Lung (tissue), 11 donors: ENCODE measurements at regions not wholly inside any gene's neighbourhood (a gene's known extent, or its start where the extent isn't known, plus 50 kb on each side); places are given as distances from the start of the nearest gene placed in this dataset.
A peak's percentile ranks its signal among the peaks of the same experiment; 100 is the strongest.

Experiments
- ATAC-seq: fragments of 200-7000 bp; cut with Tn5 transposase; one replicate; pipeline ENCODE4 v1.9.1; 2020; ENCODE audit warnings: moderate number of reproducible peaks; ENCODE audit not compliant: insufficient read depth, low FRiP score
- DNase-seq, 3 donors: peaks; one replicate each; pipeline ENCODE4 v3.0.0-alpha.2; 2013 to 2017
- H3K27ac ChIP-seq, 2 donors: one replicate each; pipeline ENCODE4 v1.5.1; 2013; ENCODE audit warnings: mild to moderate bottlenecking in 2 of 2, moderate library complexity in 2 of 2, control low read depth in 1 of 2, inconsistent platforms in 1 of 2, low read depth in 1 of 2, low read length in 1 of 2
- H3K27me3 ChIP-seq, 3 donors: one replicate each; pipeline ENCODE4 v1.5.1; 2013; ENCODE audit warnings: low read length in 2 of 3; ENCODE audit not compliant: control insufficient read depth in 3 of 3, insufficient read depth in 3 of 3
- H3K36me3 ChIP-seq, 4 donors: one replicate each; pipeline ENCODE4 v1.5.1; 2013; ENCODE audit warnings: low read length in 4 of 4, mild to moderate bottlenecking in 1 of 4, moderate library complexity in 1 of 4; ENCODE audit not compliant: control insufficient read depth in 4 of 4, insufficient read depth in 4 of 4
- H3K4me1 ChIP-seq, 5 donors: one replicate each; pipeline ENCODE4 v1.5.1; 2013; ENCODE audit warnings: low read length in 5 of 5, mild to moderate bottlenecking in 2 of 5, moderate library complexity in 1 of 5; ENCODE audit not compliant: control insufficient read depth in 5 of 5, insufficient read depth in 5 of 5
- H3K4me3 ChIP-seq: one replicate; pipeline ENCODE4 v1.5.1; 2013; ENCODE audit warnings: mild to moderate bottlenecking, control low read depth, moderate library complexity
- H3K9ac ChIP-seq, 2 donors: one replicate each; pipeline ENCODE4 v1.5.1; 2013; ENCODE audit warnings: low read length in 2 of 2, control low read depth in 1 of 2; ENCODE audit not compliant: insufficient read depth in 1 of 2
- H3K9me3 ChIP-seq, 4 donors: one replicate each; pipeline ENCODE4 v1.5.1; 2013; ENCODE audit warnings: low read length in 3 of 4, mild to moderate bottlenecking in 1 of 4, moderate library complexity in 1 of 4; ENCODE audit not compliant: control insufficient read depth in 4 of 4, insufficient read depth in 3 of 4
- WGBS, 2 donors: extraction: QIAGEN DNeasy Blood & Tissue Kit; methylation state at CpG; one replicate each; pipeline ENCODE4 v1.1.7; 2013; 5-methylcytosine and 5-hydroxymethylcytosine counted together
- TF ChIP-seq, protein P1 (sequence below): IDR thresholded peaks from 2 replicates; pipeline ENCODE4 v1.5.1; 2012; ENCODE audit warnings: mild to moderate bottlenecking; ENCODE audit errors: control extremely low read depth, extremely low read depth
- donor health status: control.
- donor health status: control.
- donor health status: Bipolar disorder and iron deficiency.
- donor health status: healthy.
- donor health status: DM: yes; HTN: yes; CAD: no.

DNA sequence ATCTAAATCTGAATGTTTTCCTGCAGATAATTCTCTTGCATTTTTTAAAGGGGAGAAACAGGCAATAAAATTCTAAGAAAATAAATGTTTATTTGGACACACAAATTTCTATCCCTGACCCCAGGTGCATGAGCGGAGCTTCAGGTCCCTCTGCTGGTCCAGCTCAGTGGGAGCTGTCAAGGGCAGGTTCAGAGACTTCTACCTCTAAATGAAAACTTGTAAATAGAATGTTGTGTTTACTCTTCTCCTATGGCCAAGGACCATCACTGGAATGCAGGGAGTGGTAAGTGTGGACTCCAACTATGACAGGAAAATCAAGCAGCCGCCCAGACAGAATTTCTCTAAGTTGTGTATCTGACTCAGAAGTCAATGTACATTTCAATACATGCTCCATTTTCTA lies 148.6 kb upstream of the TTC29 start:
- Histone ChIP-seq H3K27ac (no peak overlapping the region), H3K9ac (no peak overlapping the region), H3K4me1 (no peaks in the 10 kb centered on the region), H3K27me3 (no peaks in the 10 kb centered on the region), H3K36me3 (no peaks in the 10 kb centered on the region), H3K4me3 (no peak overlapping the region), H3K9me3 (no peaks in the 10 kb centered on the region)
- no peak for ATAC-seq
- TF ChIP-seq, protein P1, sequence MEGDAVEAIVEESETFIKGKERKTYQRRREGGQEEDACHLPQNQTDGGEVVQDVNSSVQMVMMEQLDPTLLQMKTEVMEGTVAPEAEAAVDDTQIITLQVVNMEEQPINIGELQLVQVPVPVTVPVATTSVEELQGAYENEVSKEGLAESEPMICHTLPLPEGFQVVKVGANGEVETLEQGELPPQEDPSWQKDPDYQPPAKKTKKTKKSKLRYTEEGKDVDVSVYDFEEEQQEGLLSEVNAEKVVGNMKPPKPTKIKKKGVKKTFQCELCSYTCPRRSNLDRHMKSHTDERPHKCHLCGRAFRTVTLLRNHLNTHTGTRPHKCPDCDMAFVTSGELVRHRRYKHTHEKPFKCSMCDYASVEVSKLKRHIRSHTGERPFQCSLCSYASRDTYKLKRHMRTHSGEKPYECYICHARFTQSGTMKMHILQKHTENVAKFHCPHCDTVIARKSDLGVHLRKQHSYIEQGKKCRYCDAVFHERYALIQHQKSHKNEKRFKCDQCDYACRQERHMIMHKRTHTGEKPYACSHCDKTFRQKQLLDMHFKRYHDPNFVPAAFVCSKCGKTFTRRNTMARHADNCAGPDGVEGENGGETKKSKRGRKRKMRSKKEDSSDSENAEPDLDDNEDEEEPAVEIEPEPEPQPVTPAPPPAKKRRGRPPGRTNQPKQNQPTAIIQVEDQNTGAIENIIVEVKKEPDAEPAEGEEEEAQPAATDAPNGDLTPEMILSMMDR = no peak
- WGBS, 2 donors = 77 to 90% methylated on average over 2 of the region's 2 CpGs
- no peak for DNase-seq

DNA sequence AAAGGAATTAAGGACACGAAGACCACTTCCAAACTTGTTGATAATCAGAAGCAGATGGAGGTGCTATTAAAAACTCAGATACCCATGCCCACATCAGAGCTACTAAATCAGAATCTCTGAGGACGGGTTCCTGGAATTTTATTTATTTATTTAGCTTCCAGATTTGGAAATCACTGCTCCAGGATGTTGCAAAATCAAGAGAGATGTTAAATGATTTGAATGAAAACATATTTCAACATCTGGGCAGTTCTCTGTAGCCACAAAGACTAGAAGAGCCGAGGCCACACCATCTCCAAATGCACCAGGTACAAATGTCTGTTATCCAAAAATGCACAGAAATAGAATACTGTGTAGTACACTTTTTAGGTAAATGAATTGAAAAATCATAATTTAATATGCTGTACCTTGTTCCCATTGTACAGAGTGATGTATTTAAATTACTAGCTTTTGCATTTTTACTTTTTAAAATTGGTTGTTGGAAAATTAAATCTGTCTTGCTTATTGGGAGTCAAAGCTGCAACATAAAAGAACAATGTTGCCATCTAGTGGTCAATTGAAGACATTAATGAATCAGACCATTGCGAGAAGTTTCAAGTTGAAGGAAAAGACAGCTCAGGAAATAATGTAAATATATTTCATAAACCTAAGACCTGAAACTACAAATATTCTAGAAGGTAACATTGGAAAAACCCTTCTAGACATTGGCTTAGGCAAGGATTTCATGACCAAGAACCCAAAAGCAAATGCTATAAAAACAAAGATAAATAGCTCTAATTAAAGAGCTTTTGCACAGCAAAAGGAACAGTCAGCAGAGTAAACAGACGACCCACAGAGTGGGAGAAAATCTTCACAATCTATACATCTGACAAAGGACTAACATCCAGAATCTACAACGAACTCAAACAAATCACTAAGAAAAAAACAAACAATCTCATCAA lies 151.3 kb upstream of the TTC29 start:
- H3K27me3 ChIP-seq = no peaks in the 10 kb centered on the region
- 21 to 30% methylated on average over 6 of the region's 6 CpGs for WGBS, 2 donors
- no peak overlapping the region for H3K27ac ChIP-seq
- TF ChIP-seq, protein P1 = peak; percentile 56
- no peaks in the 10 kb centered on the region for H3K9me3 ChIP-seq
- H3K4me3 ChIP-seq = no peak overlapping the region
- no peaks in the 10 kb centered on the region for H3K36me3 ChIP-seq
- no peak overlapping the region for H3K9ac ChIP-seq
- peak in 2 of 3 donors; percentile 82 to 85 for DNase-seq
- ATAC-seq = no peak
- peaks cover 0 to 5% (median 3%) of the 10 kb centered on the region in 5 donors for H3K4me1 ChIP-seq

DNA sequence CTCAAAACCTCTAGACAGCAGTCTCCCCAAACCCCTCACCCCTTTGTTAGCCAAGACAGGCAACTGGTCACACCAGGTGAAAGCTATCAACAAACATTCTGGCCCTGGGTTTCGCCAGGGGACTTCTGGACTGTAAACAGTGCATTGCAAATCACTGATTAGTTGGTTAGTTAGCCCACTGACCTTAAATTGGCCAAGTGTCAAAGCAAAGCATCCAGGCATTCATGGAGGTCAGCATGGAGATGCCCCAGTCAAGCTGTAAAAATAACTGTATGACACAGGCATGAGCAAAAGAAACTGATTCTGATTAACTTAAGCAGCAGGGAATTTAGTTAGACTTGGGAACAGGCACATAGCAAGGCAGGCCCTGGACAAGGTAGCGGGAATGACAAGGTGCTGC lies 156.0 kb upstream of the TTC29 start:
- Histone ChIP-seq H3K27ac (no peak overlapping the region), H3K4me1 (peaks cover 0 to 11% (median 4%) of the 10 kb centered on the region in 5 donors), H3K9me3 (no peaks in the 10 kb centered on the region), H3K9ac (no peak overlapping the region), H3K27me3 (no peaks in the 10 kb centered on the region), H3K4me3 (no peak overlapping the region), H3K36me3 (no peaks in the 10 kb centered on the region)
- ATAC-seq = no peak
- TF ChIP-seq, protein P1 = no peak
- WGBS, 2 donors = 39% methylated on average over 2 of the region's 2 CpGs
- no peak for DNase-seq
